Liver (tissue), 8 donors: ENCODE measurements at regions not wholly inside any gene's neighbourhood (a gene's known extent, or its start where the extent isn't known, plus 50 kb on each side); places are given as distances from the start of the nearest gene placed in this dataset.

Experiments
- DNase-seq: peaks from one replicate; pipeline ENCODE4 v3.0.0-alpha.2; 2017; ENCODE audit warnings: low spot score
- H3K27ac ChIP-seq, 2 donors: one replicate each; pipeline ENCODE4 v1.7.0; 2013; ENCODE audit warnings: inconsistent platforms in 2 of 2, low read length in 2 of 2, control low read depth in 1 of 2, low read depth in 1 of 2, mild to moderate bottlenecking in 1 of 2
- H3K27me3 ChIP-seq, 4 donors: one replicate each; pipeline versions ENCODE4 v1.6.1 to v1.7.0; 2013; ENCODE audit warnings: low read length in 3 of 4, inconsistent platforms in 1 of 4, mild to moderate bottlenecking in 1 of 4, moderate library complexity in 1 of 4; ENCODE audit not compliant: control insufficient read depth in 4 of 4, insufficient read depth in 4 of 4
- H3K36me3 ChIP-seq, 4 donors: one replicate each; pipeline versions ENCODE4 v1.6.1 to v1.7.0; 2013; ENCODE audit warnings: low read length in 3 of 4, mild to moderate bottlenecking in 3 of 4, low read depth in 1 of 4, moderate library complexity in 1 of 4; ENCODE audit not compliant: control insufficient read depth in 4 of 4, insufficient read depth in 3 of 4
- H3K4me1 ChIP-seq, 4 donors: one replicate each; pipeline versions ENCODE4 v1.6.1 to v1.7.0; 2013; ENCODE audit warnings: low read length in 3 of 4, mild to moderate bottlenecking in 3 of 4, moderate library complexity in 1 of 4; ENCODE audit not compliant: control insufficient read depth in 4 of 4, insufficient read depth in 4 of 4
- H3K4me3 ChIP-seq, 3 donors: one replicate each; pipeline versions ENCODE4 v1.6.1 to v1.7.0; 2013; ENCODE audit warnings: low read length in 3 of 3, control low read depth in 1 of 3, low read depth in 1 of 3, mild to moderate bottlenecking in 1 of 3
- H3K9ac ChIP-seq, 2 donors: one replicate each; pipeline ENCODE4 v1.7.0; 2013; ENCODE audit warnings: low read length in 2 of 2, mild to moderate bottlenecking in 2 of 2, moderate library complexity in 2 of 2, control low read depth in 1 of 2, low read depth in 1 of 2
- H3K9me3 ChIP-seq, 4 donors: one replicate each; pipeline versions ENCODE4 v1.6.1 to v1.7.0; 2013; ENCODE audit warnings: low read length in 3 of 4; ENCODE audit not compliant: control insufficient read depth in 4 of 4
- CTCF ChIP-seq: fragments of 150-350 bp; IDR thresholded peaks from 2 replicates; pipeline ENCODE4 v1.5.1; 2017; ENCODE audit warnings: improper control_type of control experiment, low read depth, low read length; ENCODE audit not compliant: missing input control
- EGR1 ChIP-seq, 2 donors: IDR thresholded peaks; 2 replicates each; pipeline ENCODE4 v1.6.1; 2016 to 2018; ENCODE audit warnings: antibody characterized with exemption in 2 of 2, low read depth in 2 of 2
- FOXA1 ChIP-seq: IDR thresholded peaks from 2 replicates; pipeline ENCODE4 v1.6.1; 2016; ENCODE audit warnings: antibody characterized with exemption
- FOXA2 ChIP-seq: IDR thresholded peaks from 2 replicates; pipeline ENCODE4 v1.6.1; 2016; ENCODE audit warnings: antibody characterized with exemption
- GABPA ChIP-seq, 2 donors: IDR thresholded peaks in 1 of 2; conservative IDR thresholded peaks in 1 of 2; 2 replicates each; pipeline ENCODE4 v1.6.1; 2016; ENCODE audit warnings: antibody characterized with exemption in 2 of 2, mild to moderate bottlenecking in 1 of 2, moderate library complexity in 1 of 2
- HNF4A ChIP-seq, 2 donors: conservative IDR thresholded peaks; 2 replicates each; pipeline ENCODE4 v1.6.1; 2016; ENCODE audit warnings: antibody characterized with exemption in 2 of 2, mild to moderate bottlenecking in 2 of 2
- HNF4G ChIP-seq: IDR thresholded peaks from 2 replicates; pipeline ENCODE4 v1.6.1; 2016; ENCODE audit warnings: antibody characterized with exemption
- JUND ChIP-seq, 2 donors: IDR thresholded peaks; 2 replicates each; pipeline ENCODE4 v1.6.1; 2016; ENCODE audit warnings: antibody characterized with exemption in 2 of 2
- NR2F2 ChIP-seq: IDR thresholded peaks from 2 replicates; pipeline ENCODE4 v1.6.1; 2016; ENCODE audit warnings: antibody characterized with exemption
- RAD21 ChIP-seq, 2 donors: IDR thresholded peaks; 2 replicates each; pipeline ENCODE4 v1.6.1; 2016; ENCODE audit warnings: antibody characterized with exemption in 2 of 2, mild to moderate bottlenecking in 2 of 2
- REST ChIP-seq: IDR thresholded peaks from 2 replicates; pipeline ENCODE4 v1.6.1; 2016; ENCODE audit warnings: antibody characterized with exemption, mild to moderate bottlenecking
- RXRA ChIP-seq, 2 donors: IDR thresholded peaks; 2 replicates each; pipeline ENCODE4 v1.6.1; 2017 to 2018; ENCODE audit warnings: antibody characterized with exemption in 2 of 2, mild to moderate bottlenecking in 1 of 2
- SP1 ChIP-seq: IDR thresholded peaks from 2 replicates; pipeline ENCODE4 v1.6.1; 2018; ENCODE audit warnings: antibody characterized with exemption, mild to moderate bottlenecking
- TAF1 ChIP-seq: conservative IDR thresholded peaks from 2 replicates; pipeline ENCODE4 v1.6.1; 2016; ENCODE audit warnings: antibody characterized with exemption, mild to moderate bottlenecking
- YY1 ChIP-seq: IDR thresholded peaks from 2 replicates; pipeline ENCODE4 v1.6.1; 2016; ENCODE audit warnings: antibody characterized with exemption, mild to moderate bottlenecking
- WGBS: extraction: QIAGEN DNeasy Blood & Tissue Kit; methylation state at CpG from one replicate; pipeline ENCODE4 v1.1.7; 2013; 5-methylcytosine and 5-hydroxymethylcytosine counted together
- TF ChIP-seq, protein P1 (sequence below): IDR thresholded peaks from 2 replicates; pipeline ENCODE4 v1.6.1; 2016; ENCODE audit warnings: antibody characterized with exemption
- TF ChIP-seq, protein P2 (sequence below): IDR thresholded peaks from 2 replicates; pipeline ENCODE4 v1.6.1; 2016; ENCODE audit warnings: antibody characterized with exemption
- TF ChIP-seq, protein P3 (sequence below): IDR thresholded peaks from 2 replicates; pipeline ENCODE4 v1.6.1; 2016; ENCODE audit warnings: antibody characterized with exemption
- donor health status: healthy.
- donor health status: healthy.
- donor health status: healthy.
- donor health status: healthy.
- donor health status: healthy.

DNA sequence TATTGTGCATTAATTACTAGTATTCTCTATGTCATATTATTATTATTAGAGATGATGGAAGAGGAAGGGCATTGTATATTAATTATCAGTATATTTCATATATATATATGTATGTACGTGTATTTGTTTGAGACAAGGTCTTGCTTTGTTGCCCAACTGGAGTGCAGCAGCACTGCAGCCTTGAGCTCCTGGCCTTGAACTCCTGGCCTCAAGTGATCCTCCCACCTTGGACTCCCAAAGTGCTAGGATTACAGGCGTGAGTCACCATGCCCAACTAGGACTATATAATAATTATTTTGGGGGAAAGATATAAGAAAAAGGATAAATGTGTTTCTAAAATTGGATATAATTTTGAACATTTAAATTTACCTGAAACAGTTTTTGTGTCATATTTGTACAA is 63.2 kb upstream of the USP24 start:
- H3K27me3 ChIP-seq, result no peaks in the 10 kb centered on the region
- no peak for DNase-seq
- 67% methylated on average over 2 of the region's 2 CpGs for WGBS
- peaks cover 0 to 3% (median 1%) of the 10 kb centered on the region in 4 donors for H3K4me1 ChIP-seq
- H3K4me3 ChIP-seq, result no peak overlapping the region
- H3K9ac ChIP-seq, result no peak overlapping the region
- TF ChIP-seq HNF4A (conservative IDR thresholded peaks at IDR 0.05), result no peak
- TF ChIP-seq SP1, result no peak
- no peak for TF ChIP-seq FOXA1
- TF ChIP-seq FOXA2, result no peak
- no peaks in the 10 kb centered on the region for H3K36me3 ChIP-seq
- no peak overlapping the region for H3K27ac ChIP-seq
- H3K9me3 ChIP-seq, result no peaks in the 10 kb centered on the region

- no peak overlapping the region for H3K27ac ChIP-seq
- no peak overlapping the region for H3K4me3 ChIP-seq
- peak; percentile 88 for DNase-seq
- H3K36me3 ChIP-seq, result no peaks in the 10 kb centered on the region
- no peak overlapping the region for H3K9ac ChIP-seq
- TF ChIP-seq, protein P1, sequence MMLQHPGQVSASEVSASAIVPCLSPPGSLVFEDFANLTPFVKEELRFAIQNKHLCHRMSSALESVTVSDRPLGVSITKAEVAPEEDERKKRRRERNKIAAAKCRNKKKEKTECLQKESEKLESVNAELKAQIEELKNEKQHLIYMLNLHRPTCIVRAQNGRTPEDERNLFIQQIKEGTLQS, result no peak
- no peak for TF ChIP-seq FOXA1
- TF ChIP-seq HNF4A (conservative IDR thresholded peaks at IDR 0.05), result no peak
- TF ChIP-seq RAD21 (IDR thresholded peaks at IDR 0.05), result peak; percentile 96
- peak in 1 of 2 donors; percentile 21 for TF ChIP-seq RXRA (IDR thresholded peaks at IDR 0.05)
- no peak for TF ChIP-seq JUND (IDR thresholded peaks at IDR 0.05)
- TF ChIP-seq, protein P2, sequence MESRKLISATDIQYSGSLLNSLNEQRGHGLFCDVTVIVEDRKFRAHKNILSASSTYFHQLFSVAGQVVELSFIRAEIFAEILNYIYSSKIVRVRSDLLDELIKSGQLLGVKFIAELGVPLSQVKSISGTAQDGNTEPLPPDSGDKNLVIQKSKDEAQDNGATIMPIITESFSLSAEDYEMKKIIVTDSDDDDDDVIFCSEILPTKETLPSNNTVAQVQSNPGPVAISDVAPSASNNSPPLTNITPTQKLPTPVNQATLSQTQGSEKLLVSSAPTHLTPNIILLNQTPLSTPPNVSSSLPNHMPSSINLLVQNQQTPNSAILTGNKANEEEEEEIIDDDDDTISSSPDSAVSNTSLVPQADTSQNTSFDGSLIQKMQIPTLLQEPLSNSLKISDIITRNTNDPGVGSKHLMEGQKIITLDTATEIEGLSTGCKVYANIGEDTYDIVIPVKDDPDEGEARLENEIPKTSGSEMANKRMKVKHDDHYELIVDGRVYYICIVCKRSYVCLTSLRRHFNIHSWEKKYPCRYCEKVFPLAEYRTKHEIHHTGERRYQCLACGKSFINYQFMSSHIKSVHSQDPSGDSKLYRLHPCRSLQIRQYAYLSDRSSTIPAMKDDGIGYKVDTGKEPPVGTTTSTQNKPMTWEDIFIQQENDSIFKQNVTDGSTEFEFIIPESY, result no peak
- TF ChIP-seq REST, result no peak
- no peak for TF ChIP-seq FOXA2
- TF ChIP-seq, protein P3, sequence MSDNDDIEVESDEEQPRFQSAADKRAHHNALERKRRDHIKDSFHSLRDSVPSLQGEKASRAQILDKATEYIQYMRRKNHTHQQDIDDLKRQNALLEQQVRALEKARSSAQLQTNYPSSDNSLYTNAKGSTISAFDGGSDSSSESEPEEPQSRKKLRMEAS, result no peak
- TF ChIP-seq NR2F2, result no peak
- no peak for TF ChIP-seq SP1
- TF ChIP-seq GABPA (IDR thresholded peaks at IDR 0.05 in 1 of 2, conservative IDR thresholded peaks at IDR 0.05 in 1 of 2), result no peak
- no peak for TF ChIP-seq EGR1 (IDR thresholded peaks at IDR 0.05; ENCODE audit: low read depth in 2 of 2)
- peak; percentile 94 for TF ChIP-seq CTCF
- TF ChIP-seq YY1, result no peak
- no peak for TF ChIP-seq TAF1
- TF ChIP-seq HNF4G, result no peak
- H3K27me3 ChIP-seq, result no peaks in the 10 kb centered on the region
- H3K9me3 ChIP-seq, result no peaks in the 10 kb centered on the region
- peaks cover 0 to 3% (median 1%) of the 10 kb centered on the region in 4 donors for H3K4me1 ChIP-seq
- WGBS, result 15% methylated on average over 15 of the region's 15 CpGs
Observed at GRCh38 chr1:55277377-55278130, 62.4 kb upstream of the USP24 start.
